H1 (cell line): ENCODE measurements at regions not wholly inside any gene's neighbourhood (a gene's known extent, or its start where the extent isn't known, plus 50 kb on each side); places are given as distances from the start of the nearest gene placed in this dataset.

Source experiments
- CTCF ChIA-PET: fragments of 300-600 bp; sonication (Branson Sonifier 250); formaldehyde crosslinking; loops from one replicate; lab custom pipeline; 2021; ENCODE audit not compliant: partially characterized antibody; lab: Charles Lee
- POLR2A ChIA-PET: fragments of 300-600 bp; sonication (Branson Sonifier 250); formaldehyde crosslinking; loops from one replicate; lab custom pipeline; 2021; ENCODE audit warnings: inconsistent platforms; ENCODE audit not compliant: partially characterized antibody; lab: Charles Lee
- DNase-seq, 2 experiments: peaks; one replicate each; pipeline versions ENCODE4 v3.0.0 to v3.0.0-alpha.2; 2010 to 2022; ENCODE audit warnings: low spot score in 2 of 2, low read depth in 1 of 2, mixed read lengths in 1 of 2
- FAIRE-seq: peaks from 2 replicates; lab custom pipeline; 2011; peaks lifted over from hg19 to GRCh38; lab: Jason Lieb, UNC
- H2AFZ ChIP-seq: 2 replicates; pipeline ENCODE4 v1.8.1; 2012; ENCODE audit warnings: low read length, inconsistent platforms
- H2AK5ac ChIP-seq: 2 replicates; pipeline ENCODE4 v1.6.1; 2013; ENCODE audit warnings: low read depth, low read length
- H2BK120ac ChIP-seq: replicated peaks from 2 replicates; pipeline ENCODE3; 2013; ENCODE audit warnings: low read depth, low read length, inconsistent platforms
- H2BK12ac ChIP-seq: 2 replicates; pipeline ENCODE4 v1.6.1; 2013; ENCODE audit warnings: low read depth, low read length
- H2BK15ac ChIP-seq: 2 replicates; pipeline ENCODE4 v1.6.1; 2013; ENCODE audit warnings: low read length
- H2BK20ac ChIP-seq: 2 replicates; pipeline ENCODE4 v1.6.1; 2013; ENCODE audit warnings: low read length
- H2BK5ac ChIP-seq: 2 replicates; pipeline ENCODE4 v1.6.1; 2013; ENCODE audit warnings: low read depth, low read length
- H3K14ac ChIP-seq: 2 replicates; pipeline ENCODE4 v1.6.1; 2013; ENCODE audit warnings: inconsistent platforms; ENCODE audit not compliant: insufficient read length
- H3K18ac ChIP-seq: 2 replicates; pipeline ENCODE4 v1.6.1; 2013; ENCODE audit warnings: low read length; ENCODE audit errors: extremely low read depth
- H3K23ac ChIP-seq: 2 replicates; pipeline ENCODE4 v1.6.1; 2013; ENCODE audit warnings: inconsistent platforms; ENCODE audit not compliant: insufficient read length
- H3K23me2 ChIP-seq: 2 replicates; pipeline ENCODE4 v1.6.1; 2013; ENCODE audit warnings: low read depth, low read length
- H3K27ac ChIP-seq: 2 replicates; pipeline ENCODE4 v1.6.1; 2011; ENCODE audit warnings: low read depth, low read length, inconsistent platforms
- H3K27me3 ChIP-seq, 4 experiments: replicated peaks in 1 of 4; 1 replicate in 1 of 4; 2 replicates in 3 of 4; pipeline versions ENCODE4 v1.6.1 to v1.8.1; 2011 to 2013; ENCODE audit warnings: low read length in 3 of 4, mild to moderate bottlenecking in 3 of 4, inconsistent platforms in 2 of 4, mixed read lengths in 2 of 4, moderate library complexity in 1 of 4; ENCODE audit not compliant: control insufficient read depth in 3 of 4, insufficient read depth in 3 of 4; ENCODE audit errors: extremely low read depth in 1 of 4
- H3K36me3 ChIP-seq, 4 experiments: 2 replicates each; pipeline versions ENCODE4 v1.6.1 to v1.8.1; 2011 to 2013; ENCODE audit warnings: mild to moderate bottlenecking in 4 of 4, low read length in 3 of 4, moderate library complexity in 2 of 4, control low read depth in 1 of 4, inconsistent platforms in 1 of 4; ENCODE audit not compliant: insufficient read depth in 4 of 4, control insufficient read depth in 2 of 4
- H3K4ac ChIP-seq: replicated peaks from 2 replicates; pipeline ENCODE3; 2013; ENCODE audit warnings: low read length, low read depth, mixed read lengths, inconsistent platforms; ENCODE audit not compliant: insufficient read length
- H3K4me1 ChIP-seq, 4 experiments: replicated peaks in 1 of 4; 1 replicate in 1 of 4; 2 replicates in 3 of 4; pipeline versions ENCODE4 v1.6.1 to v1.8.1; 2011 to 2013; ENCODE audit warnings: low read length in 3 of 4, inconsistent platforms in 2 of 4, mixed read lengths in 1 of 4; ENCODE audit not compliant: insufficient read depth in 4 of 4, control insufficient read depth in 3 of 4
- H3K4me2 ChIP-seq, 2 experiments: 2 replicates each; pipeline versions ENCODE4 v1.6.1 to v1.8.1; 2011 to 2013; ENCODE audit warnings: low read depth in 2 of 2, low read length in 2 of 2, control low read depth in 1 of 2, inconsistent platforms in 1 of 2, mild to moderate bottlenecking in 1 of 2; ENCODE audit not compliant: insufficient read depth in 1 of 2
- H3K4me3 ChIP-seq, 4 experiments: fragments of 200-600, 300-600 bp in 1 of 4; sonication (generic), shearing (Covaris generic), sonication (Bioruptor Twin) in 1 of 4; 2 replicates each; pipeline versions ENCODE4 v1.5.1 to v1.8.1; 2011 to 2016; ENCODE audit warnings: low read length in 4 of 4, low read depth in 3 of 4, control low read depth in 2 of 4, inconsistent platforms in 2 of 4, mild to moderate bottlenecking in 2 of 4, mixed read lengths in 1 of 4, moderate library complexity in 1 of 4; ENCODE audit not compliant: insufficient read depth in 2 of 4; ENCODE audit errors: extremely low read depth in 1 of 4
- H3K56ac ChIP-seq: replicated peaks from 2 replicates; pipeline ENCODE3; 2013; ENCODE audit warnings: low read depth, mild to moderate bottlenecking, mixed read lengths, low read length, inconsistent platforms; ENCODE audit not compliant: insufficient read length
- H3K79me1 ChIP-seq: 2 replicates; pipeline ENCODE4 v1.6.1; 2013; ENCODE audit warnings: low read depth, low read length, control low read depth
- H3K79me2 ChIP-seq, 2 experiments: 2 replicates each; pipeline versions ENCODE4 v1.6.1 to v1.8.1; 2012 to 2013; ENCODE audit warnings: low read length in 2 of 2, mild to moderate bottlenecking in 2 of 2, inconsistent platforms in 1 of 2; ENCODE audit not compliant: insufficient read depth in 2 of 2, control insufficient read depth in 1 of 2
- H3K9ac ChIP-seq, 4 experiments: replicated peaks in 1 of 4; 1 replicate in 1 of 4; 2 replicates in 3 of 4; pipeline versions ENCODE4 v1.6.1 to v1.8.1; 2011 to 2013; ENCODE audit warnings: low read depth in 3 of 4, low read length in 3 of 4, control low read depth in 2 of 4, mild to moderate bottlenecking in 2 of 4, moderate library complexity in 2 of 4, inconsistent platforms in 1 of 4; ENCODE audit errors: extremely low read depth in 1 of 4
- H3K9me3 ChIP-seq, 2 experiments: 2 replicates each; pipeline versions ENCODE4 v1.6.1 to v1.8.1; 2012 to 2013; ENCODE audit warnings: mild to moderate bottlenecking in 2 of 2, moderate library complexity in 2 of 2, control low read depth in 1 of 2, inconsistent platforms in 1 of 2, low read depth in 1 of 2, low read length in 1 of 2, mixed read lengths in 1 of 2; ENCODE audit not compliant: insufficient read depth in 2 of 2
- H4K20me1 ChIP-seq, 2 experiments: replicated peaks in 1 of 2; 2 replicates each; pipeline versions ENCODE3 to v1.8.1; 2011 to 2013; ENCODE audit warnings: inconsistent platforms in 2 of 2, low read length in 2 of 2, mild to moderate bottlenecking in 1 of 2; ENCODE audit not compliant: insufficient read depth in 2 of 2, control insufficient read depth in 1 of 2
- H4K5ac ChIP-seq: 2 replicates; pipeline ENCODE4 v1.6.1; 2013; ENCODE audit warnings: low read length, low read depth, mixed read lengths, inconsistent platforms; ENCODE audit not compliant: insufficient read length
- H4K8ac ChIP-seq: 2 replicates; pipeline ENCODE4 v1.8.0; 2013; ENCODE audit warnings: mild to moderate bottlenecking, moderate library complexity, low read length, inconsistent platforms; ENCODE audit not compliant: insufficient read depth; ENCODE audit errors: extremely low read depth
- H4K91ac ChIP-seq: replicated peaks from 2 replicates; pipeline ENCODE3; 2013; ENCODE audit warnings: low read length, mixed read lengths, inconsistent platforms; ENCODE audit not compliant: insufficient read length
- ASH2L ChIP-seq: fragments of 200-600, 300-600 bp; sonication (generic); IDR thresholded peaks from one replicate; pipeline ENCODE4 v1.7.1; 2017; ENCODE audit warnings: low read length
- BRCA1 ChIP-seq: IDR thresholded peaks from 2 replicates; pipeline ENCODE4 v1.6.1; 2012; ENCODE audit warnings: low read depth, low read length, improper control_type of control experiment
- CTCF ChIP-seq, 3 experiments: IDR thresholded peaks; 1 replicate in 2 of 3; 2 replicates in 1 of 3; pipeline versions ENCODE4 v1.5.1 to v1.6.1; 2011; ENCODE audit warnings: low read length in 3 of 3, mild to moderate bottlenecking in 3 of 3, inconsistent platforms in 2 of 3, low read depth in 1 of 3, moderate library complexity in 1 of 3; ENCODE audit not compliant: insufficient read depth in 1 of 3; ENCODE audit errors: control extremely low read depth in 1 of 3
- FOSL1 ChIP-seq: IDR thresholded peaks from 2 replicates; pipeline ENCODE4 v1.6.1; 2011; ENCODE audit warnings: mild to moderate bottlenecking, low read depth, low read length, moderate library complexity; ENCODE audit not compliant: insufficient read depth
- KDM5A ChIP-seq: fragments of 200-600 bp; IDR thresholded peaks from 2 replicates; pipeline ENCODE4 v1.7.1; 2012; ENCODE audit warnings: mild to moderate bottlenecking, low read length, inconsistent platforms, mixed read lengths
- MAX ChIP-seq: IDR thresholded peaks from 2 replicates; pipeline ENCODE4 v1.6.1; 2012; ENCODE audit warnings: inconsistent platforms
- POU5F1 ChIP-seq: IDR thresholded peaks from 2 replicates; pipeline ENCODE4 v1.6.1; 2011; ENCODE audit warnings: low read depth, mild to moderate bottlenecking, low read length, moderate library complexity
- RBBP5 ChIP-seq: IDR thresholded peaks from 2 replicates; pipeline ENCODE4 v1.7.1; 2012; ENCODE audit warnings: low read depth, mild to moderate bottlenecking, inconsistent platforms, low read length, moderate library complexity, borderline replicate concordance
- SUZ12 ChIP-seq: fragments of 200-600 bp; sonication (generic); IDR thresholded peaks from 2 replicates; pipeline ENCODE4 v1.6.1; 2012; ENCODE audit warnings: mild to moderate bottlenecking, inconsistent platforms, low read length, moderate library complexity, mixed read lengths
- TEAD4 ChIP-seq: IDR thresholded peaks from 2 replicates; pipeline ENCODE4 v1.6.1; 2012; ENCODE audit warnings: low read depth, low read length, inconsistent platforms, mixed read lengths
- YY1 ChIP-seq: IDR thresholded peaks from 2 replicates; pipeline ENCODE4 v1.6.1; 2011; ENCODE audit warnings: low read depth, mild to moderate bottlenecking, low read length
- WGBS, 2 experiments: shearing (Covaris generic) in 1 of 2; methylation state at CpG; one replicate each; pipeline versions ENCODE4 v1.1.6 to v1.1.7; 2013 to 2015; ENCODE audit warnings: low lambda C conversion rate in 2 of 2, mixed read lengths in 2 of 2, inconsistent platforms in 1 of 2, low coverage in 1 of 2, missing lambda C conversion rate in 1 of 2; ENCODE audit not compliant: insufficient replicate concordance in 2 of 2, insufficient coverage in 1 of 2, insufficient read length in 1 of 2; ENCODE audit errors: extremely low coverage in 1 of 2, missing lambda C conversion rate in 1 of 2; 5-methylcytosine and 5-hydroxymethylcytosine counted together

GRCh38 chr4:137804906-137805495, 272.7 kb upstream of the PCDH18 start:
- Histone ChIP-seq H3K23me2 (no peaks in the 10 kb centered on the region; the same call in 1 of the 2 replicates), H4K8ac (no peak overlapping the region), H3K27ac (no peak overlapping the region), H4K20me1 (no peaks in the 10 kb centered on the region), H3K36me3 (no peaks in the 10 kb centered on the region), H2BK5ac (no peak overlapping the region), H2BK12ac (no peak overlapping the region), H3K4me1 (no peaks in the 10 kb centered on the region), H3K27me3 (peaks cover 0 to 1% (median 0%) of the 10 kb centered on the region in 4 experiments; a peak in 1 of 7 replicates), H4K5ac (no peak overlapping the region), H3K4me2 (no peak overlapping the region), H3K23ac (no peak overlapping the region), H3K9me3 (no peaks in the 10 kb centered on the region), H4K91ac (no peak overlapping the region), H3K79me1 (no peaks in the 10 kb centered on the region), H2BK120ac (no peak overlapping the region), H2AFZ (peak overlapping the region; percentile 51; the same call in 1 of the 2 replicates), H3K4me3 (no peak overlapping the region), H3K18ac (no peak overlapping the region), H2BK20ac (no peak overlapping the region), H3K79me2 (no peaks in the 10 kb centered on the region), H2AK5ac (no peak overlapping the region), H3K4ac (no peak overlapping the region), H3K9ac (no peak overlapping the region), H3K14ac (no peak overlapping the region), H2BK15ac (no peak overlapping the region), H3K56ac (no peak overlapping the region)
- DNase-seq: no peak
- ChIA-PET POLR2A (no interaction called here), CTCF (interaction anchor here (0.8 to 1.0 kb wide), 2 partner anchors 21 to 286 kb away, joined by 3 read pairs; no protein-coding TSS in a partner anchor)
- no peak for FAIRE-seq
- WGBS, 2 experiments: 91% methylated on average over 10 of the region's 10 CpGs; no CpG with 5 or more reads in 1 of the 2 experiments
- TF ChIP-seq ASH2L (no peak), SUZ12 (no peak), RBBP5 (no peak), TEAD4 (no peak), MAX (no peak), BRCA1 (no peak), POU5F1 (no peak), KDM5A (no peak), YY1 (no peak), CTCF (IDR thresholded peaks at IDR 0.05; ENCODE audit: control extremely low read depth in 1 of 3, insufficient read depth in 1 of 3, low read depth in 1 of 3, low read length in 3 of 3) (no peak), FOSL1 (no peak)
